C4-2B (cell line): ENCODE measurements at regions not wholly inside any gene's neighbourhood (a gene's known extent, or its start where the extent isn't known, plus 50 kb on each side); places are given as distances from the start of the nearest gene placed in this dataset.

Experiments
- CTCF ChIP-seq: fragments of 450-650 bp; conservative IDR thresholded peaks from 2 replicates; pipeline ENCODE4 v1.5.1; 2017; ENCODE audit warnings: mild to moderate bottlenecking
- ZFX ChIP-seq: fragments of 450-650 bp; IDR thresholded peaks from 2 replicates; pipeline ENCODE4 v1.6.1; 2017

- TF ChIP-seq CTCF: no peak
- TF ChIP-seq ZFX: no peak
These were observed 113.5 kb upstream of the KIRREL3 start for GRCh38 chr11:127114035-127114434.
